ENCODE measurements at regions not wholly inside any gene's neighbourhood (a gene's known extent, or its start where the extent isn't known, plus 50 kb on each side); places are given as distances from the start of the nearest gene placed in this dataset.

DNA sequence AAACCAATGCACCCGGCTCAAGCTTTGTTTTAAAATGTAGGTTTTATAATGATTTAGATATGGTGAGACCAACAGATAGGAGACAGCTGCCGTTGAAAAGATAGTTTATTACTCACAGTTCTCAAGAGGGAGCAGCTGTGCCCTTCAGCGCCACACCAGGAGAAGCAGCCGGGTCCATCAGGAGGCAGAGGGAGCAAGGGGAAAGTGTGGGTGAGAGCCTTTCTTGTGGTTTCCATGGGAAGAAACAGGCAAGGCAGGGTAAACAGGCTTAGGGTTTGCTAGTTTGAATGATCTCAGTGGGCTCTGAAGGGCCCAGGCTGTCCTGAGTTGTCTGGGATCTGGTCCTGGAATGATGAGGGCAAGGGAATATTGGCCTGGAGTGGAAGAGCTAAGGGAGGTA lies 117.7 kb upstream of the PLCB4 start:
- POLR2A ChIA-PET = no interaction called here
- TF ChIP-seq, protein P1, sequence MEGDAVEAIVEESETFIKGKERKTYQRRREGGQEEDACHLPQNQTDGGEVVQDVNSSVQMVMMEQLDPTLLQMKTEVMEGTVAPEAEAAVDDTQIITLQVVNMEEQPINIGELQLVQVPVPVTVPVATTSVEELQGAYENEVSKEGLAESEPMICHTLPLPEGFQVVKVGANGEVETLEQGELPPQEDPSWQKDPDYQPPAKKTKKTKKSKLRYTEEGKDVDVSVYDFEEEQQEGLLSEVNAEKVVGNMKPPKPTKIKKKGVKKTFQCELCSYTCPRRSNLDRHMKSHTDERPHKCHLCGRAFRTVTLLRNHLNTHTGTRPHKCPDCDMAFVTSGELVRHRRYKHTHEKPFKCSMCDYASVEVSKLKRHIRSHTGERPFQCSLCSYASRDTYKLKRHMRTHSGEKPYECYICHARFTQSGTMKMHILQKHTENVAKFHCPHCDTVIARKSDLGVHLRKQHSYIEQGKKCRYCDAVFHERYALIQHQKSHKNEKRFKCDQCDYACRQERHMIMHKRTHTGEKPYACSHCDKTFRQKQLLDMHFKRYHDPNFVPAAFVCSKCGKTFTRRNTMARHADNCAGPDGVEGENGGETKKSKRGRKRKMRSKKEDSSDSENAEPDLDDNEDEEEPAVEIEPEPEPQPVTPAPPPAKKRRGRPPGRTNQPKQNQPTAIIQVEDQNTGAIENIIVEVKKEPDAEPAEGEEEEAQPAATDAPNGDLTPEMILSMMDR (IDR thresholded peaks at IDR 0.05; ENCODE audit: insufficient read depth, low read length, missing control alignments) = no peak
- no peak overlapping the region for H3K4me3 ChIP-seq (ENCODE audit: low read depth, low read length)
- CTCF ChIA-PET = no interaction called here
- DNase-seq (ENCODE audit: low read depth, low spot score) = no peak

DNA sequence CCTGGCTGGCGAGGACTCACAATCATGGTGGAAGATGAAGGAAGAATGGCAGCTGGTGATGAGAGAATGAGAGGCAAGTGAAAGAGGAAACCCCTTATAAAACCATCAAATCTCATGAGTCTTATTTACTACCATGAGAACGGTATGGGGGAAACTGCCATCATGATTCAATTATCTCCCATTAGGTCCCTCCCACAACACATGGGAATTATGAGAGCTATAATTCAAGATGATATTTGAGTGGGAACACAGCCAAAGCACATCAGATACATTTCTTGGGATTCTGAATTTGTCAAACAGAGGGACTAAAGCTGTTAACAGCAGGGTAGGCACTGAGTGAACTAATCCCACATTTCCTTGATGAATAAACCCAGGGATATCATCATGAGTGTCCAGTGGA lies 116.2 kb upstream of the PLCB4 start:
- ChIA-PET POLR2A (no interaction called here), CTCF (no interaction called here)
- DNase-seq (ENCODE audit: low read depth, low spot score) = no peak
- no peak overlapping the region for H3K4me3 ChIP-seq (ENCODE audit: low read depth, low read length)
- TF ChIP-seq, protein P1 (IDR thresholded peaks at IDR 0.05; ENCODE audit: insufficient read depth, low read length, missing control alignments) = no peak

DNA sequence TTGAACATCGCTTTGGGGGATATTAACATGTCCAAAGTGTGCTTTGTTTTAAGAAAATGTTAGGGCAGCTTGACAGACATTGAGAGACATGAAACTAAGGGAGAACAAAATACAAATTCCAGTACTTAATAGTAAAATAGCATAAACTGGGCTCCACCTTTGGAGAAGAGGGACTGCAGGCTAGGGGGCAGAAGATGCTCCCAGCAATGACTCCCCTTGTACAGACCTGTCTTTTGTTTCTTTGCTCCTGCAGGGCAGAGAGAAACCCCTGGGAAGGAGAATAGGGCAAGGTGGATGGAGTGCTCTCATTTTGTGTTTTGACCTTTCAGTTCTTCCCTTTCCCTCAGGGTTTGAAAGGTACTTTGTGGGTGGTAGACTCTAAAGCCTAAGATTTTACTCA lies 115.6 kb upstream of the PLCB4 start:
- DNase-seq (ENCODE audit: low read depth, low spot score) = no peak
- CTCF ChIA-PET = no interaction called here
- TF ChIP-seq, protein P1 (IDR thresholded peaks at IDR 0.05; ENCODE audit: insufficient read depth, low read length, missing control alignments) = no peak
- POLR2A ChIA-PET = no interaction called here
- no peak overlapping the region for H3K4me3 ChIP-seq (ENCODE audit: low read depth, low read length)

DNA sequence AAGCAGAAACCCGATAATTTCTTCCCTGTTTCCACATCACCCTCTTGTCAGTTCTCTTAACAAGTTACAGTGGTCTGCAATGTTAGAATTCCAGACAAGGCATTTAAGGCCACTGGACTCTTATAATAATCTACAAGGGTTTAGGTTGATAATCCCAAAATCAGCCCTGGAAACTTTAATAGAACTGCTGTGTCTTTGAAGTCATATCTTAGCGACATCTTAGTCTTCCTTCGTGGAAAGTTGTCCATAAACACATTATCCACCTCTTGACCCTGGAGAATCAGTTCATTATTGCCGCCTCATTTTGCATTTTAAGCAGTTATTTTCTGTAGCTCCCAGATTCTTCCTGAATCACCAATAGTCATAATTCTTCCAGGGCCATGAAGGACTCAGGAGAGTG lies 108.6 kb upstream of the PLCB4 start:
- ChIA-PET CTCF (interaction anchor here (2.6 kb wide), 1 partner anchor 106 kb away, joined by 6 read pairs; no protein-coding TSS in a partner anchor), POLR2A (no interaction called here)
- TF ChIP-seq, protein P1 (IDR thresholded peaks at IDR 0.05; ENCODE audit: insufficient read depth, low read length, missing control alignments) = no peak
- H3K4me3 ChIP-seq (ENCODE audit: low read depth, low read length) = no peak overlapping the region
- DNase-seq (ENCODE audit: low read depth, low spot score) = no peak

DNA sequence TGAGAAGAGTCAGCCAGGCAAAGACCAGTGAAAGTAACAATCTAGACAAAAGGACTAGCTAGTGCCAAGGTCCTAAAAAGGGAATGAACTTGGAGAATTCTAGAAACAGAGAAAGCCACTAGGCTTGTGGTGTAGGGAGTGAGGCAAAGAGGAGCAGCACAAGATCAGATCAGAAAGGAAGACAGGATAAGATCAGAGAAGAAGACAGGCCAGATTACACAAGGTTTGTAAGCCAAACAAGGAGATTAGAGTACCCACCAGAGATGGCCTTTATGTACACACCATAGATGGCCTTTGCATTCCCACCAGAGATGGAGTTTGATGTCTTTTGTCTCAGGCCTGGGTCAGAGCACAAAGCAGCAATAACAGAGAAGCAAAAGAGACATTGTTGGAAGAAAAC lies 105.6 kb upstream of the PLCB4 start:
- DNase-seq (ENCODE audit: low read depth, low spot score) = no peak
- ChIA-PET CTCF (interaction anchor here (1.8 kb wide), 1 partner anchor 14 kb away, joined by 4 read pairs; no protein-coding TSS in a partner anchor), POLR2A (no interaction called here)
- H3K4me3 ChIP-seq (ENCODE audit: low read depth, low read length) = no peak overlapping the region
- TF ChIP-seq, protein P1 (IDR thresholded peaks at IDR 0.05; ENCODE audit: insufficient read depth, low read length, missing control alignments) = no peak

DNA sequence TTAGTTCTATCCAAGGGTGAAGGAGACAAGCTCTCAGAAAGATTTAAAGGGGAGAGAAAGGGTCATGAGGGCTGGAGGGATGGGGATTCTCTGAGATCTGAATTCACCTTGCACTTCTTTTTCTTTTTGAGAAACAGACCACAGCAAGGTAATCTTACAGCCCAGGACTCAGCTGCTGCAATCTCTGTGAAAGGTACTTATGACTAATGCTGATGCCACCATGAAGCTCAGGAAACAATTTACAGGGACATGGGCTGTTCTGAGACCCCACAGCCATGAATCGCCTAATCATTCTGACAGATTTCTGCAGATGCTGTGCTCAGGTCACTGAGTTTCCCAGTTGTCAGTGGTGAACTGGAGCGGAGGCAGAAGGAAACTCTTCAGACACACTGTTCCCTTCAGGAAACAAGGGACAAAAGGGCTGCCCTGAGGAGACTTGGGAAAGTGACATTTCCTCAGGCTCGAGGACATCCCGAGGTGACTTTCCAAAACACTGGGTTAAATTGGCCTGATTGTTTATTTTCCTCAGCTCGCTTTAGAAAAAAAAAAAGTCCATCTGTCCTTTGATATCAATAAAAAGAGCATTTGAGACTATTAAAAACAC lies 103.8 kb upstream of the PLCB4 start:
- TF ChIP-seq, protein P1 (IDR thresholded peaks at IDR 0.05; ENCODE audit: insufficient read depth, low read length, missing control alignments) = no peak
- no peak overlapping the region for H3K4me3 ChIP-seq (ENCODE audit: low read depth, low read length)
- DNase-seq (ENCODE audit: low read depth, low spot score) = no peak
- POLR2A ChIA-PET = no interaction called here
- CTCF ChIA-PET = no interaction called here

Measured in AG04449 (cell line).